ENCODE measurements at regions not wholly inside any gene's neighbourhood (a gene's known extent, or its start where the extent isn't known, plus 50 kb on each side); places are given as distances from the start of the nearest gene placed in this dataset.

DNA sequence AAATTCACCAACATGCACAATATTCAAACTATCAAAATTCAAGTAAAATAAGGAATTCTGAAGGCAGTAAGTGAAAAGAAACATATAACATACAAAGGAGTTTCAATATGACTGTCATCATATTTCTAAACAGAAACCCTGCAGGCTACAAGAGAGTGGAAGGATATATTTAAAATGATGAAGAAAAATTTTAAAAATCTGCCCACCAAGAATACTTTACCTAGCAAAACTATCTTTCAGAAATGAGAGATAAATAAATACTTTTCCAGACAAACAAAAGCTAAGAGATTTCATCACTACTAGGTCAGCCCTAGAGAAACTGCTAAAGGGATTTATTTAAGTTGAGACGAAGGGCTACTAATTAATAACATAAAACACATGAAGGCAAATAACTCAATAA lies 73.8 kb upstream of the MANEA start:
- TF ChIP-seq, protein P1, sequence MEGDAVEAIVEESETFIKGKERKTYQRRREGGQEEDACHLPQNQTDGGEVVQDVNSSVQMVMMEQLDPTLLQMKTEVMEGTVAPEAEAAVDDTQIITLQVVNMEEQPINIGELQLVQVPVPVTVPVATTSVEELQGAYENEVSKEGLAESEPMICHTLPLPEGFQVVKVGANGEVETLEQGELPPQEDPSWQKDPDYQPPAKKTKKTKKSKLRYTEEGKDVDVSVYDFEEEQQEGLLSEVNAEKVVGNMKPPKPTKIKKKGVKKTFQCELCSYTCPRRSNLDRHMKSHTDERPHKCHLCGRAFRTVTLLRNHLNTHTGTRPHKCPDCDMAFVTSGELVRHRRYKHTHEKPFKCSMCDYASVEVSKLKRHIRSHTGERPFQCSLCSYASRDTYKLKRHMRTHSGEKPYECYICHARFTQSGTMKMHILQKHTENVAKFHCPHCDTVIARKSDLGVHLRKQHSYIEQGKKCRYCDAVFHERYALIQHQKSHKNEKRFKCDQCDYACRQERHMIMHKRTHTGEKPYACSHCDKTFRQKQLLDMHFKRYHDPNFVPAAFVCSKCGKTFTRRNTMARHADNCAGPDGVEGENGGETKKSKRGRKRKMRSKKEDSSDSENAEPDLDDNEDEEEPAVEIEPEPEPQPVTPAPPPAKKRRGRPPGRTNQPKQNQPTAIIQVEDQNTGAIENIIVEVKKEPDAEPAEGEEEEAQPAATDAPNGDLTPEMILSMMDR (IDR thresholded peaks at IDR 0.05): no peak
- no peaks in the 10 kb centered on the region for H3K27me3 Mint-ChIP-seq (ENCODE audit: insufficient read depth)
- H3K4me1 Mint-ChIP-seq (ENCODE audit: low read depth): no peaks in the 10 kb centered on the region
- peaks cover 32% of the 10 kb centered on the region for H3K9me3 Mint-ChIP-seq
- H3K27ac Mint-ChIP-seq: no peak overlapping the region
- no peak overlapping the region for H3K4me3 Mint-ChIP-seq
- H3K36me3 Mint-ChIP-seq (ENCODE audit: low read depth): no peaks in the 10 kb centered on the region
- no peak for DNase-seq

DNA sequence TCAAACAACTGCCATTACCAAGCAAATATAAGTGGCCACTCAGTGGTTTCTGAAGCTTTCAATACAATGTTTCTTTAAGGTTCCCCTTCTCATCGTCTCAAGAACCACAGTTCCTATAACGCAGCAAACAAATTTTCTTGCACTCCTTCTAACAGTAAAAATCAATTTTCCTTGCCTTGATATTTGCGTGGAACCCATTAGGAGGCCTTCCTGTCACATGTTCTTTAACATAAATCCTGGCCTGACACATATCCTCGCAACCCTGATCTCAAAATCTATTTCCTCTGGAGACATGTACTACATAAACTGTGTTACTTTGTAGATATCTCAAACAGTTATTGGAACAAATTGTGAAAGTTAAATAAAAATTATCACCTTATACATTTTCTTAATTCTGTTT lies 65.9 kb upstream of the MANEA start:
- Mint-ChIP-seq H3K9me3 (peaks cover 11% of the 10 kb centered on the region), H3K27ac (no peak overlapping the region), H3K4me3 (no peak overlapping the region), H3K4me1 (ENCODE audit: low read depth) (no peaks in the 10 kb centered on the region), H3K27me3 (ENCODE audit: insufficient read depth) (no peaks in the 10 kb centered on the region), H3K36me3 (ENCODE audit: low read depth) (no peaks in the 10 kb centered on the region)
- TF ChIP-seq, protein P1 (IDR thresholded peaks at IDR 0.05): no peak
- DNase-seq: no peak

DNA sequence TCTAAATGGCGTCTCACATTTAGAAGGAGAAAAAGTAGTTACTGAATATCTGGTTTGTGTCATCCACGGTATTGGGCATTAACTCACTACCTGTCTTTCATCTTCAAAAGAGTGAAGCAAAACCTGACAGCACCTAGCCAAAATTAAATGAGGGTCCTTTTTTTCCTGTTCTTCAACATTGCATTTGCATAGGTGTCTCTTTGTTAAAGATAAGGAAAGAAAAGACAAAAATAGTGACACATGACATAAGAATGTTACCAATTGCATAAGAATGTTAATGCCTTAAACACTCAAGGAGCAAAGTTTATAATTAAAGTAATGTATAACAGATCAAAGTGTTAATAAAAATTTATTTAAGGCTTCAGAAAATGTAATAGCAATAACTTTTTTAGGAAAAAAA lies 61.4 kb upstream of the MANEA start:
- no peak for DNase-seq
- Mint-ChIP-seq H3K36me3 (ENCODE audit: low read depth) (no peaks in the 10 kb centered on the region), H3K27me3 (ENCODE audit: insufficient read depth) (no peaks in the 10 kb centered on the region; the same call in 1 of the 2 replicates), H3K4me1 (ENCODE audit: low read depth) (no peaks in the 10 kb centered on the region), H3K4me3 (no peak overlapping the region), H3K27ac (no peak overlapping the region), H3K9me3 (peaks cover 10% of the 10 kb centered on the region)
- TF ChIP-seq, protein P1 (IDR thresholded peaks at IDR 0.05): no peak

DNA sequence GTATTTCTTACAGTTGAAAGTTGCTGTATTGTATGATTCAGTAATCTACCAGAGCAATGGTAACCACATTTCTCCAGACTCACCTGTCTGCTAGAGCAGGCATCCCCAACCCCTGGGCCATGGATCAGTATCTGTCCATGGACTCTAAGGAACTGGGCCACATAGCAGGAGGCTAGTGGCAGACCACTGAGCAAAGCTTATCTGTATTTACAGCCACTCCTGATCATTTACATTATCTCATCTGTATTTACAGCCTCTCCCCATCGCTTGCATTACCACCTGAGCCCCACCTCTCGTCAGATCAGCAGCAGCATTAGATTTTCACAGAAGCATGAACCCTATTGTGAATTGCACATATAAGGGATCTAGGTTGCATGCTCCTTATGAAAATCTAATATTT lies 60.3 kb upstream of the MANEA start:
- no peaks in the 10 kb centered on the region; the same call in 1 of the 2 replicates for H3K27me3 Mint-ChIP-seq (ENCODE audit: insufficient read depth)
- TF ChIP-seq, protein P1 (IDR thresholded peaks at IDR 0.05): no peak
- H3K27ac Mint-ChIP-seq: no peak overlapping the region
- no peak for DNase-seq
- H3K4me3 Mint-ChIP-seq: no peak overlapping the region
- H3K4me1 Mint-ChIP-seq (ENCODE audit: low read depth): no peaks in the 10 kb centered on the region
- H3K9me3 Mint-ChIP-seq: peaks cover 4% of the 10 kb centered on the region
- no peaks in the 10 kb centered on the region for H3K36me3 Mint-ChIP-seq (ENCODE audit: low read depth)

DNA sequence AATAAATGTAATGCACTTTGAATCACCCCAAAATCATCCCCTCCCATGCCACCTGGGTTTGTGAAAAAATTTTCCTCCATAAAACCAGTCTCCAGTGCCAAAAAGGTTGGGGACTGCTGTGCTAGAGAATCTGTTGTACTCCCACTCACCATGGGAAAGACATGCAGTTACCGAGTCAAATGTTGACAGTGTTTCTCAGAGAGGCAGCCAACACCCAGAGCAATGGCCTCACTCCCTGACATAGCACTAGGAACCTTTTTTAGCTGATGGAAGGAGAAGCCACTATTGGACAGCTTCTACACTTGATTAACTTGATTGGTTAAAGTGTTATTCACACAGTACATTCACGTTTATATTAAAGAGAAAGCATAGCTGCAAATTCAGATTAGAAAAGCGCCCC lies 59.8 kb upstream of the MANEA start:
- Mint-ChIP-seq H3K27ac (no peak overlapping the region), H3K4me1 (ENCODE audit: low read depth) (no peaks in the 10 kb centered on the region)

More for the DNA sequence above, 59.8 kb upstream of the MANEA start:
- Mint-ChIP-seq H3K27me3 (ENCODE audit: insufficient read depth) (no peaks in the 10 kb centered on the region; the same call in 1 of the 2 replicates), H3K36me3 (ENCODE audit: low read depth) (no peaks in the 10 kb centered on the region), H3K9me3 (peaks cover 4% of the 10 kb centered on the region), H3K4me3 (no peak overlapping the region)
- no peak for DNase-seq
- TF ChIP-seq, protein P1 (IDR thresholded peaks at IDR 0.05): no peak
